ENCODE measurements at regions not wholly inside any gene's neighbourhood (a gene's known extent, or its start where the extent isn't known, plus 50 kb on each side); places are given as distances from the start of the nearest gene placed in this dataset.

GRCh38 chr21:22941779-22942490, 1943.7 kb downstream of the NCAM2 start:
- Histone ChIP-seq H3K9me3 (no peaks in the 10 kb centered on the region), H3K9ac (no peak overlapping the region), H4K20me1 (ENCODE audit: insufficient read depth) (no peaks in the 10 kb centered on the region), H2AFZ (ENCODE audit: low read depth) (no peak overlapping the region), H3K27me3 (ENCODE audit: insufficient read depth) (no peaks in the 10 kb centered on the region), H3K4me3 (ENCODE audit: low read depth in 2 of 2, low read length in 1 of 2) (no peak overlapping the region), H3K9me2 (no peaks in the 10 kb centered on the region), H3K4me1 (ENCODE audit: control insufficient read depth in 1 of 2, insufficient read depth in 2 of 2, low read depth in 1 of 2, low read length in 1 of 2) (no peaks in the 10 kb centered on the region; a peak in 1 of 4 replicates), H3F3A (replicated peaks; ENCODE audit: insufficient read depth) (no peaks in the 10 kb centered on the region), H3K79me2 (ENCODE audit: insufficient read depth) (no peaks in the 10 kb centered on the region), H3K4me2 (no peak overlapping the region), H3K36me3 (replicated peaks in 1 of 2; ENCODE audit: control insufficient read depth in 1 of 2, insufficient read depth in 2 of 2, low read length in 1 of 2) (no peaks in the 10 kb centered on the region), H3K27ac (ENCODE audit: low read depth in 2 of 2, low read length in 1 of 2) (no peak overlapping the region)
- POLR2A ChIA-PET, result no interaction called here
- DNase-seq, result no peak
- 25% methylated on average over 4 of the region's 4 CpGs for WGBS (ENCODE audit: low lambda C conversion rate)
- no peak for TF ChIP-seq FOXM1 (IDR thresholded peaks at IDR 0.05; ENCODE audit: low read depth)
- TF ChIP-seq YY1 (IDR thresholded peaks at IDR 0.05; ENCODE audit: low read depth), result no peak
- TF ChIP-seq JUND (IDR thresholded peaks at IDR 0.05), result no peak
- TF ChIP-seq MEF2A (IDR thresholded peaks at IDR 0.05; ENCODE audit: borderline replicate concordance, low read depth), result no peak
- TF ChIP-seq POLR2AphosphoS5 (IDR thresholded peaks at IDR 0.05; ENCODE audit: low read depth, low read length), result no peak
- TF ChIP-seq, protein P1, sequence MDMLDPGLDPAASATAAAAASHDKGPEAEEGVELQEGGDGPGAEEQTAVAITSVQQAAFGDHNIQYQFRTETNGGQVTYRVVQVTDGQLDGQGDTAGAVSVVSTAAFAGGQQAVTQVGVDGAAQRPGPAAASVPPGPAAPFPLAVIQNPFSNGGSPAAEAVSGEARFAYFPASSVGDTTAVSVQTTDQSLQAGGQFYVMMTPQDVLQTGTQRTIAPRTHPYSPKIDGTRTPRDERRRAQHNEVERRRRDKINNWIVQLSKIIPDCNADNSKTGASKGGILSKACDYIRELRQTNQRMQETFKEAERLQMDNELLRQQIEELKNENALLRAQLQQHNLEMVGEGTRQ (IDR thresholded peaks at IDR 0.05; ENCODE audit: borderline replicate concordance, low read depth, low read length), result no peak
- no peak for TF ChIP-seq FOXJ3 (CRISPR knock-in tag; IDR thresholded peaks at IDR 0.05)
- TF ChIP-seq, protein P2, sequence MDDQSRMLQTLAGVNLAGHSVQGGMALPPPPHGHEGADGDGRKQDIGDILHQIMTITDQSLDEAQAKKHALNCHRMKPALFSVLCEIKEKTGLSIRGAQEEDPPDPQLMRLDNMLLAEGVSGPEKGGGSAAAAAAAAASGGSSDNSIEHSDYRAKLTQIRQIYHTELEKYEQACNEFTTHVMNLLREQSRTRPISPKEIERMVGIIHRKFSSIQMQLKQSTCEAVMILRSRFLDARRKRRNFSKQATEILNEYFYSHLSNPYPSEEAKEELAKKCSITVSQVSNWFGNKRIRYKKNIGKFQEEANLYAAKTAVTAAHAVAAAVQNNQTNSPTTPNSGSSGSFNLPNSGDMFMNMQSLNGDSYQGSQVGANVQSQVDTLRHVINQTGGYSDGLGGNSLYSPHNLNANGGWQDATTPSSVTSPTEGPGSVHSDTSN (IDR thresholded peaks at IDR 0.05), result no peak
- TF ChIP-seq GABPA (IDR thresholded peaks at IDR 0.05; ENCODE audit: low read depth), result no peak
- no peak for TF ChIP-seq TEAD4 (IDR thresholded peaks at IDR 0.05; ENCODE audit: borderline replicate concordance, insufficient read depth)
- TF ChIP-seq RCOR1 (IDR thresholded peaks at IDR 0.05; ENCODE audit: low read length), result no peak
- no peak for TF ChIP-seq EZH2phosphoT487 (IDR thresholded peaks at IDR 0.05; ENCODE audit: borderline replicate concordance, low read depth)
- CTCF ChIA-PET, result no interaction called here

DNA sequence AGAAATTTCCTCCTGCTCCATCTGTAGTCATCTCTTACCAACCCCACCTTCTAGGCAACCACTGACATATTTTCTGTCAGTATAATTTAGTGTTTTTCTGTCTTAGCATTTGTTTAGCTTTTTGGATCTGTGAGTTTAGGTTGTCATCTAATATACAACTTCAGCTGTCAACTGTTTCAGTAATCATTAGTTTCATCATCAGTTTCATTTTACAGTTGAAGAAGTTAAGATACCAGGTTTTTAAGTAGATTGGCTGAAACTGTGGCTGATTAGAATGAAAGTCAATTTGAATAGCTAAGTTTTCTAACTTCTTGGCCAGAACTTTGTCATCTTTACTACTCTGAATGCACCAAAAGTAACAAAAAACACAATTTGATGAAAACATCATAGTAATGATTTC, 1957.3 kb downstream of the NCAM2 start:
- no peak overlapping the region for H2AFZ ChIP-seq (ENCODE audit: low read depth)
- no peak overlapping the region for H3K4me2 ChIP-seq
- H3K79me2 ChIP-seq (ENCODE audit: insufficient read depth), result no peaks in the 10 kb centered on the region
- POLR2A ChIA-PET, result no interaction called here
- H3K36me3 ChIP-seq (replicated peaks in 1 of 2; ENCODE audit: control insufficient read depth in 1 of 2, insufficient read depth in 2 of 2, low read length in 1 of 2), result no peaks in the 10 kb centered on the region
- H3K9me3 ChIP-seq, result no peaks in the 10 kb centered on the region
- H3K27ac ChIP-seq (ENCODE audit: low read depth in 2 of 2, low read length in 1 of 2), result no peak overlapping the region
- H3K4me3 ChIP-seq (ENCODE audit: low read depth in 2 of 2, low read length in 1 of 2), result no peak overlapping the region
- H3K27me3 ChIP-seq (ENCODE audit: insufficient read depth), result no peaks in the 10 kb centered on the region
- no peaks in the 10 kb centered on the region for H4K20me1 ChIP-seq (ENCODE audit: insufficient read depth)
- CTCF ChIA-PET, result interaction anchor here (0.8 kb wide), 1 partner anchor 11 kb away, joined by 3 read pairs; no protein-coding TSS in a partner anchor
- no peak overlapping the region for H3K9ac ChIP-seq
- no peaks in the 10 kb centered on the region for H3K9me2 ChIP-seq
- no peaks in the 10 kb centered on the region for H3K4me1 ChIP-seq (ENCODE audit: control insufficient read depth in 1 of 2, insufficient read depth in 2 of 2, low read depth in 1 of 2, low read length in 1 of 2)
- H3F3A ChIP-seq (replicated peaks; ENCODE audit: insufficient read depth), result no peaks in the 10 kb centered on the region
- no peak for DNase-seq
- TF ChIP-seq TAF1 (IDR thresholded peaks at IDR 0.05; ENCODE audit: borderline replicate concordance, low read depth, low read length) (no peak), JUND (IDR thresholded peaks at IDR 0.05) (no peak), FOXM1 (IDR thresholded peaks at IDR 0.05; ENCODE audit: low read depth) (no peak), NFIC (IDR thresholded peaks at IDR 0.05; ENCODE audit: borderline replicate concordance) (no peak), FOSL2 (IDR thresholded peaks at IDR 0.05; ENCODE audit: borderline replicate concordance, low read depth) (no peak), ELF1 (IDR thresholded peaks at IDR 0.05) (no peak), RXRA (IDR thresholded peaks at IDR 0.05; ENCODE audit: borderline replicate concordance, low read depth) (no peak), POLR2AphosphoS5 (IDR thresholded peaks at IDR 0.05; ENCODE audit: low read depth, low read length) (no peak), SIN3A (IDR thresholded peaks at IDR 0.05; ENCODE audit: borderline replicate concordance, low read depth, low read length) (no peak), RAD21 (IDR thresholded peaks at IDR 0.05; ENCODE audit: low read length) (no peak), GABPA (IDR thresholded peaks at IDR 0.05; ENCODE audit: low read depth) (no peak), TEAD4 (IDR thresholded peaks at IDR 0.05; ENCODE audit: borderline replicate concordance, insufficient read depth) (no peak), RCOR1 (IDR thresholded peaks at IDR 0.05; ENCODE audit: low read length) (no peak), CHD2 (IDR thresholded peaks at IDR 0.05; ENCODE audit: low read length, partially characterized antibody) (no peak)
- TF ChIP-seq, protein P3, sequence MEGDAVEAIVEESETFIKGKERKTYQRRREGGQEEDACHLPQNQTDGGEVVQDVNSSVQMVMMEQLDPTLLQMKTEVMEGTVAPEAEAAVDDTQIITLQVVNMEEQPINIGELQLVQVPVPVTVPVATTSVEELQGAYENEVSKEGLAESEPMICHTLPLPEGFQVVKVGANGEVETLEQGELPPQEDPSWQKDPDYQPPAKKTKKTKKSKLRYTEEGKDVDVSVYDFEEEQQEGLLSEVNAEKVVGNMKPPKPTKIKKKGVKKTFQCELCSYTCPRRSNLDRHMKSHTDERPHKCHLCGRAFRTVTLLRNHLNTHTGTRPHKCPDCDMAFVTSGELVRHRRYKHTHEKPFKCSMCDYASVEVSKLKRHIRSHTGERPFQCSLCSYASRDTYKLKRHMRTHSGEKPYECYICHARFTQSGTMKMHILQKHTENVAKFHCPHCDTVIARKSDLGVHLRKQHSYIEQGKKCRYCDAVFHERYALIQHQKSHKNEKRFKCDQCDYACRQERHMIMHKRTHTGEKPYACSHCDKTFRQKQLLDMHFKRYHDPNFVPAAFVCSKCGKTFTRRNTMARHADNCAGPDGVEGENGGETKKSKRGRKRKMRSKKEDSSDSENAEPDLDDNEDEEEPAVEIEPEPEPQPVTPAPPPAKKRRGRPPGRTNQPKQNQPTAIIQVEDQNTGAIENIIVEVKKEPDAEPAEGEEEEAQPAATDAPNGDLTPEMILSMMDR (IDR thresholded peaks at IDR 0.05), result no peak

Measured in SK-N-SH (cell line).